Heart right ventricle (tissue), 16 donors: ENCODE measurements at regions not wholly inside any gene's neighbourhood (a gene's known extent, or its start where the extent isn't known, plus 50 kb on each side); places are given as distances from the start of the nearest gene placed in this dataset.

Experiments used
- ATAC-seq, 8 donors: fragments of 200-7000 bp; cut with Tn5 transposase; one replicate each; pipeline ENCODE4 v1.9.1; 2020; ENCODE audit warnings: mild to moderate bottlenecking in 8 of 8, moderate library complexity in 8 of 8, moderate number of reproducible peaks in 1 of 8
- DNase-seq, 2 donors: peaks; one replicate each; pipeline ENCODE4 v3.0.0-alpha.2; 2020
- H3K27ac ChIP-seq, 10 donors: fragments of 200-600 bp; sonication (generic) in 2 of 10; one replicate each; pipeline versions ENCODE4 v1.5.0 to v1.8.0; 2020 to 2022; ENCODE audit warnings: mild to moderate bottlenecking in 3 of 10
- H3K27me3 ChIP-seq, 7 donors: fragments of 200-600 bp; one replicate each; pipeline ENCODE4 v1.8.0; 2021 to 2022; ENCODE audit warnings: mild to moderate bottlenecking in 2 of 7
- H3K36me3 ChIP-seq, 9 donors: fragments of 200-600 bp; sonication (generic) in 1 of 9; one replicate each; pipeline versions ENCODE4 v1.5.0 to v1.8.0; 2020 to 2022; ENCODE audit warnings: mild to moderate bottlenecking in 2 of 9
- H3K4me1 ChIP-seq, 9 donors: fragments of 200-600 bp; sonication (generic) in 1 of 9; one replicate each; pipeline versions ENCODE4 v1.5.0 to v1.8.0; 2020 to 2022; ENCODE audit warnings: mild to moderate bottlenecking in 4 of 9
- H3K4me3 ChIP-seq, 10 donors: fragments of 200-600 bp; sonication (generic) in 2 of 10; one replicate each; pipeline versions ENCODE4 v1.5.0 to v1.8.0; 2020 to 2022; ENCODE audit warnings: mild to moderate bottlenecking in 7 of 10, moderate library complexity in 2 of 10
- H3K9me3 ChIP-seq, 11 donors: fragments of 200-600 bp in 10 of 11; sonication (generic) in 2 of 11; one replicate each; pipeline versions ENCODE4 v1.5.0 to v1.8.0; 2013 to 2022; ENCODE audit warnings: mild to moderate bottlenecking in 2 of 11, control low read depth in 1 of 11, moderate library complexity in 1 of 11
- WGBS, 2 donors: extraction: QIAGEN DNeasy Blood & Tissue Kit; methylation state at CpG; one replicate each; pipeline ENCODE4 v1.1.7; 2013; ENCODE audit warnings: inconsistent platforms in 1 of 2; 5-methylcytosine and 5-hydroxymethylcytosine counted together
- intact Hi-C, 10 donors: fragments of 100-400 bp; cut with DNase I; formaldehyde crosslinking; loops; one replicate each; pipeline versions ENCODE4 v1.11.1 to v1.14.2; 2022
- TF ChIP-seq, protein P1 (sequence below), 9 donors: fragments of 200-600 bp; sonication (generic) in 2 of 9; IDR thresholded peaks; one replicate each; pipeline versions ENCODE4 v1.5.0 to v1.8.0; 2021 to 2022; ENCODE audit warnings: antibody characterized with exemption in 9 of 9, mild to moderate bottlenecking in 5 of 9, moderate library complexity in 1 of 9
- donor health status: Arrhythmogenic right ventricular cardiomyopathy.
- donor health status: ischemic (EF 13 %, LVEDD 7.1; RV severe dilation, severe dysfunction).
- donor health status: healthy with polysubstance abuse.
- donor health status: DM: no; HTN: yes; CAD: no.
- donor health status: DM: no; HTN: no; CAD: no.
- donor health status: ischemic (EF 25% LVEDD 6.9; RV normal size, moderate dysfunction).
- donor health status: ischemic (EF 25% LVEDD 5.7; RV mildly dilated, moderate dysfunction).
- donor health status: healthy.
- donor health status: DM: yes; HTN: yes; CAD: no.
- donor health status: Ischemic cardiomyopathy.
- donor health status: ischemic (EF 35%, LVEDD 5.7; RV mildly dilated, moderate dysfunction).
- donor health status: nonischemic (EF 11% LVEDD 7.7; RV severe dilation, severe dysfunction).
- donor health status: DM: yes; HTN: yes; CAD: no.
- donor health status: PGD.
- donor health status: ischemic (EF 29% LVEDD 5.4; RV normal size, mild dysfunction).
- donor health status: nonischemic (EF 23%, LVEDD 6.1; RV moderate dilation, normal function).

GRCh38 chr3:80526153-80526552, 758.4 kb upstream of the ROBO1 start:
- ATAC-seq (no peak), DNase-seq (no peak)
- no peaks in the 10 kb centered on the region for H3K36me3 ChIP-seq
- H3K27me3 ChIP-seq, result no peaks in the 10 kb centered on the region
- H3K9me3 ChIP-seq, result peaks cover 0 to 16% (median 3%) of the 10 kb centered on the region in 11 donors
- TF ChIP-seq, protein P1, sequence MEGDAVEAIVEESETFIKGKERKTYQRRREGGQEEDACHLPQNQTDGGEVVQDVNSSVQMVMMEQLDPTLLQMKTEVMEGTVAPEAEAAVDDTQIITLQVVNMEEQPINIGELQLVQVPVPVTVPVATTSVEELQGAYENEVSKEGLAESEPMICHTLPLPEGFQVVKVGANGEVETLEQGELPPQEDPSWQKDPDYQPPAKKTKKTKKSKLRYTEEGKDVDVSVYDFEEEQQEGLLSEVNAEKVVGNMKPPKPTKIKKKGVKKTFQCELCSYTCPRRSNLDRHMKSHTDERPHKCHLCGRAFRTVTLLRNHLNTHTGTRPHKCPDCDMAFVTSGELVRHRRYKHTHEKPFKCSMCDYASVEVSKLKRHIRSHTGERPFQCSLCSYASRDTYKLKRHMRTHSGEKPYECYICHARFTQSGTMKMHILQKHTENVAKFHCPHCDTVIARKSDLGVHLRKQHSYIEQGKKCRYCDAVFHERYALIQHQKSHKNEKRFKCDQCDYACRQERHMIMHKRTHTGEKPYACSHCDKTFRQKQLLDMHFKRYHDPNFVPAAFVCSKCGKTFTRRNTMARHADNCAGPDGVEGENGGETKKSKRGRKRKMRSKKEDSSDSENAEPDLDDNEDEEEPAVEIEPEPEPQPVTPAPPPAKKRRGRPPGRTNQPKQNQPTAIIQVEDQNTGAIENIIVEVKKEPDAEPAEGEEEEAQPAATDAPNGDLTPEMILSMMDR (IDR thresholded peaks at IDR 0.05), result no peak
- no peak overlapping the region for H3K4me3 ChIP-seq
- H3K4me1 ChIP-seq, result no peaks in the 10 kb centered on the region
- intact Hi-C loops, result no loop called here
- no peak overlapping the region for H3K27ac ChIP-seq
- WGBS, 2 donors, result 65 to 78% methylated on average over 4 of the region's 4 CpGs

- peaks cover 0 to 1% (median 0%) of the 10 kb centered on the region in 11 donors for H3K9me3 ChIP-seq
- H3K4me1 ChIP-seq, result no peaks in the 10 kb centered on the region
- H3K4me3 ChIP-seq, result no peak overlapping the region
- H3K27me3 ChIP-seq, result no peaks in the 10 kb centered on the region
- intact Hi-C loops, result no loop called here
- ATAC-seq, result no peak
- no peak overlapping the region for H3K27ac ChIP-seq
- H3K36me3 ChIP-seq, result no peaks in the 10 kb centered on the region
- no peak for DNase-seq
- TF ChIP-seq, protein P1 (IDR thresholded peaks at IDR 0.05), result no peak
These were observed 753.3 kb upstream of the ROBO1 start for GRCh38 chr3:80521081-80521480.

DNA sequence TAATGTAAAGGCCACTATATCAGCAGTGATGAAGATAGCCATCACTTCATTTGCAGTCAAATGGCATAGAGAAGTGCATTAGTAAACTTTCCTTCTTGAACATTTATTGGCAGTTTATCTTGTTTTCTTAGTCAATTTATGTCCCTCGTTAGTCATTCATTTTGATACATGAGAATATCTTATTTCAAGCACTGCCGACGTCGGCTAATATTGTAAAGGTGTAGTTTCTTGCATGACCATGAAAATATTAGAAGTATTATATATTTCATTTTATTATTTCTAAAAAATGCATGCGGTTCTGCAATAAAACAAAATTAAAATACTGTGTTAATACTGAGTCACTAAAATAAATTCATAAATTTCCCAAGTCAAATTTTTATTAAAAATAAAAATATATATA, 751.6 kb upstream of the ROBO1 start:
- 90 to 92% methylated on average over 5 of the region's 5 CpGs for WGBS, 2 donors
- Histone ChIP-seq H3K27me3 (no peaks in the 10 kb centered on the region), H3K9me3 (no peaks in the 10 kb centered on the region), H3K4me3 (no peak overlapping the region), H3K36me3 (no peaks in the 10 kb centered on the region), H3K4me1 (no peaks in the 10 kb centered on the region), H3K27ac (no peak overlapping the region)
- ATAC-seq (no peak), DNase-seq (no peak)
- intact Hi-C loops, result no loop called here
- TF ChIP-seq, protein P1 (IDR thresholded peaks at IDR 0.05), result no peak

DNA sequence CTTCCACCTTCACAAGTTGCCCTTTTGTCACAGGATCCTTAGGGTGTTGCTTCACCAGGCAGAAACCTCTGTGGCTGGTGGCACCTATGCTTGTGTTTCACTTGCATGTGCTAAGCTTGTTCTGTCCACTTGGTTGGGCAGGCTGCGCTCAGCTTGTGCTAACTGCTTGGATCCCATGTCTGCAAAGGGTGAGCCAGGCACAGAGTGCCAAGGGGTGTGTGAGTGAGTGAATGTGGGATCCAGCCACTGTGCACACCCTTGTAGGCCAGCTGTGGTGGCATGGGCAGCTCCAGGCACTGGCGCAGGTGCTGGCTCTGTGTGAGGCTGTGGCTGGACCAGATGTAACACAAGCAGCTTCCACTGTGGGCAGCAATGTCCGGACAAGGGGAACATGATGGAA, 728.7 kb upstream of the ROBO1 start:
- ATAC-seq (no peak), DNase-seq (no peak)
- H3K36me3 ChIP-seq, result no peaks in the 10 kb centered on the region
- TF ChIP-seq, protein P1 (IDR thresholded peaks at IDR 0.05), result no peak
- H3K27ac ChIP-seq, result no peak overlapping the region
- WGBS, 2 donors, result 86 to 88% methylated on average over 3 of the region's 3 CpGs
- no peaks in the 10 kb centered on the region for H3K4me1 ChIP-seq
- no peak overlapping the region for H3K4me3 ChIP-seq
- no peaks in the 10 kb centered on the region for H3K27me3 ChIP-seq
- intact Hi-C loops, result no loop called here
- H3K9me3 ChIP-seq, result peaks cover 0 to 17% (median 0%) of the 10 kb centered on the region in 11 donors

- DNase-seq (no peak), ATAC-seq (no peak)
- no peak overlapping the region for H3K4me3 ChIP-seq
- intact Hi-C loops, result no loop called here
- H3K9me3 ChIP-seq, result peaks cover 0 to 9% (median 0%) of the 10 kb centered on the region in 11 donors
- no peaks in the 10 kb centered on the region for H3K27me3 ChIP-seq
- no peak overlapping the region for H3K27ac ChIP-seq
- TF ChIP-seq, protein P1 (IDR thresholded peaks at IDR 0.05), result no peak
- no peaks in the 10 kb centered on the region for H3K4me1 ChIP-seq
- H3K36me3 ChIP-seq, result no peaks in the 10 kb centered on the region
These were observed 724.4 kb upstream of the ROBO1 start for GRCh38 chr3:80492162-80492561.
